RWPE2 (cell line): ENCODE measurements at regions not wholly inside any gene's neighbourhood (a gene's known extent, or its start where the extent isn't known, plus 50 kb on each side); places are given as distances from the start of the nearest gene placed in this dataset.
"Not testable (repeated sequence)": the region's sequence is repeated elsewhere in the genome, so short reads cannot be mapped to it uniquely, and the experiment has no call there.

ENCODE experiments used
- ATAC-seq: fragments of 200-7000 bp; cut with Tn5 transposase; 3 replicates; pipeline ENCODE4 v1.9.1; 2021; ENCODE audit warnings: low read depth
- DNase-seq: peaks from one replicate; pipeline ENCODE4 v3.0.0-alpha.2; 2020; ENCODE audit warnings: low spot score
- H3K27ac ChIP-seq: fragments of 450-650 bp; 2 replicates; pipeline ENCODE4 v1.5.1; 2017; ENCODE audit warnings: mild to moderate bottlenecking; ENCODE audit not compliant: poor library complexity, severe bottlenecking
- H3K27me3 ChIP-seq: fragments of 250-450 bp; sonication (Bioruptor Pico); 2 replicates; pipeline ENCODE4 v1.5.1; 2021; ENCODE audit warnings: mild to moderate bottlenecking, moderate library complexity; ENCODE audit not compliant: insufficient read depth, poor library complexity, severe bottlenecking
- H3K36me3 ChIP-seq: fragments of 250-450 bp; sonication (Bioruptor Pico); 2 replicates; pipeline ENCODE4 v1.5.1; 2020; ENCODE audit warnings: low read depth, mild to moderate bottlenecking, moderate library complexity
- H3K4me1 ChIP-seq: fragments of 250-450 bp; sonication (Bioruptor Pico); 2 replicates; pipeline ENCODE4 v1.5.1; 2021; ENCODE audit warnings: mild to moderate bottlenecking, moderate library complexity; ENCODE audit not compliant: insufficient read depth, poor library complexity, severe bottlenecking
- H3K4me3 ChIP-seq: fragments of 250-450 bp; sonication (Bioruptor Pico); 2 replicates; pipeline ENCODE4 v1.5.1; 2021; ENCODE audit warnings: mild to moderate bottlenecking, moderate library complexity; ENCODE audit not compliant: severe bottlenecking
- H3K9me3 ChIP-seq: fragments of 250-450 bp; sonication (Bioruptor Pico); 2 replicates; pipeline ENCODE4 v1.5.1; 2021; ENCODE audit warnings: mild to moderate bottlenecking, moderate library complexity; ENCODE audit not compliant: severe bottlenecking
- TF ChIP-seq, protein P1 (sequence below): fragments of 450-650 bp; IDR thresholded peaks from one replicate; pipeline ENCODE4 v1.5.1; 2017; ENCODE audit warnings: mild to moderate bottlenecking, moderate library complexity; ENCODE audit not compliant: poor library complexity, severe bottlenecking

DNA sequence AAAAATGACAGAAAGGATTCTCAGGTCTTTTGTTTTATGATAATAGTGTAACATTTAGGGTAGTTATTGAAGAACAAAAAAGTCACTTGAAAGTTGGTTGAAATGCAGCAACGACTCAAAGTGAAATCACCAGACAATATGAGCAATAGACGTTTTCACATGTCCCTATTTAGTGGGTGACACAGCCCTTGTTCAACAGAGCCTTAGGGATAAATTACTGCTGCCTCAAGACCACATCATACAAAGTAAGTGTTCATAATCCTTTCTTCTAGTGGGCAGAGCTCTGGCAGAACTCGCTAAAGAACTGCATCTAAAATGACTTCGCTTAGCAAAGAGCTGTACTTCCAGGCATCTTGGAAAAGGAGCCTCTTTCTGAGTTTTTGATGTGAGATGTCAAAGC lies 128.5 kb upstream of the LMNTD1 start:
- H3K9me3 ChIP-seq, result no peaks in the 10 kb centered on the region
- TF ChIP-seq, protein P1, sequence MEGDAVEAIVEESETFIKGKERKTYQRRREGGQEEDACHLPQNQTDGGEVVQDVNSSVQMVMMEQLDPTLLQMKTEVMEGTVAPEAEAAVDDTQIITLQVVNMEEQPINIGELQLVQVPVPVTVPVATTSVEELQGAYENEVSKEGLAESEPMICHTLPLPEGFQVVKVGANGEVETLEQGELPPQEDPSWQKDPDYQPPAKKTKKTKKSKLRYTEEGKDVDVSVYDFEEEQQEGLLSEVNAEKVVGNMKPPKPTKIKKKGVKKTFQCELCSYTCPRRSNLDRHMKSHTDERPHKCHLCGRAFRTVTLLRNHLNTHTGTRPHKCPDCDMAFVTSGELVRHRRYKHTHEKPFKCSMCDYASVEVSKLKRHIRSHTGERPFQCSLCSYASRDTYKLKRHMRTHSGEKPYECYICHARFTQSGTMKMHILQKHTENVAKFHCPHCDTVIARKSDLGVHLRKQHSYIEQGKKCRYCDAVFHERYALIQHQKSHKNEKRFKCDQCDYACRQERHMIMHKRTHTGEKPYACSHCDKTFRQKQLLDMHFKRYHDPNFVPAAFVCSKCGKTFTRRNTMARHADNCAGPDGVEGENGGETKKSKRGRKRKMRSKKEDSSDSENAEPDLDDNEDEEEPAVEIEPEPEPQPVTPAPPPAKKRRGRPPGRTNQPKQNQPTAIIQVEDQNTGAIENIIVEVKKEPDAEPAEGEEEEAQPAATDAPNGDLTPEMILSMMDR, result no peak
- H3K36me3 ChIP-seq, result no peaks in the 10 kb centered on the region
- no peak for DNase-seq
- no peak overlapping the region for H3K27ac ChIP-seq
- no peaks in the 10 kb centered on the region for H3K27me3 ChIP-seq
- H3K4me3 ChIP-seq, result no peak overlapping the region
- ATAC-seq, result no peak
- H3K4me1 ChIP-seq, result no peaks in the 10 kb centered on the region

DNA sequence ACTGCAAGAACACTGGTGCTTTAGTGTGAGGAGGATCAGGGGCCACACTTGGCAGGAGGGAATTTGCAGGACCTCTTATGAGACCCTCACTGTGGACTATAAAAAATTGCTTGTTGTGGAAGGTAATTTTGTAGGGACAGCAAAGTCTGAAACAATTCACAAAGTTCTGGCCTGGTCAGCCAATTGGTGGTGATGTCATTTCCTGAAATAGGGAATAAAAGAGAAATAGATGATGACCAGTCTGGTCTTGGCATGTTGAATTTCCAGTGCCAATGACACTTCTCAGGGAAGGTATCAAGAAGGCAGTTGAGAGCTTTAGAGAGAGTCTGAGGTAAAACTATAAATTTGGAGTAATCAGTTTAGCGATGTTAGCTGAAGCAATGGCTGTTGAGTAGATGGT lies 129.3 kb upstream of the LMNTD1 start:
- Histone ChIP-seq H3K36me3 (no peaks in the 10 kb centered on the region), H3K4me1 (no peaks in the 10 kb centered on the region), H3K4me3 (no peak overlapping the region), H3K27me3 (no peaks in the 10 kb centered on the region), H3K27ac (no peak overlapping the region), H3K9me3 (no peaks in the 10 kb centered on the region)
- DNase-seq, result no peak
- TF ChIP-seq, protein P1, result no peak
- no peak for ATAC-seq

DNA sequence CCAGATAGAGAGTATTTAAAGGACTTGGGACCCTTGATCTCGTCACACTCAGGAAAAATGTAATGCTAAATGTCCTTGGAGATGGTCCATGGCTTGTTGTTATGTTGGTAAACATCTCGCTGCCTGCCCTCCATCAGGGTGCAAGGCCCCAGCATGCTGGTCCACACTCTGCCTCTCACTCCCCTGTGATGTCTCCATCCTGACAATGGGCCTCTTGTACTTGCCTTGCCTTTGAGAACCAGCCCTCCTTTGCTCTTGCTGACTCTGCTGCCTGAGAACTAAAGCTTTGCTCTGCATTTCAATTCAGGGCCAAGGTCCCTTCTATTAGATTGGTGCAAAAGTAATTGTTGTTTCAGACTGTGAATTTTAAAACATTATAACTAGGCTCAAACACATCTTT lies 131.0 kb upstream of the LMNTD1 start:
- no peaks in the 10 kb centered on the region for H3K4me1 ChIP-seq
- H3K27ac ChIP-seq, result no peak overlapping the region
- no peaks in the 10 kb centered on the region for H3K27me3 ChIP-seq
- no peak overlapping the region for H3K4me3 ChIP-seq
- no peaks in the 10 kb centered on the region for H3K36me3 ChIP-seq
- DNase-seq, result no peak
- TF ChIP-seq, protein P1, result no peak
- H3K9me3 ChIP-seq, result no peaks in the 10 kb centered on the region
- ATAC-seq, result no peak

DNA sequence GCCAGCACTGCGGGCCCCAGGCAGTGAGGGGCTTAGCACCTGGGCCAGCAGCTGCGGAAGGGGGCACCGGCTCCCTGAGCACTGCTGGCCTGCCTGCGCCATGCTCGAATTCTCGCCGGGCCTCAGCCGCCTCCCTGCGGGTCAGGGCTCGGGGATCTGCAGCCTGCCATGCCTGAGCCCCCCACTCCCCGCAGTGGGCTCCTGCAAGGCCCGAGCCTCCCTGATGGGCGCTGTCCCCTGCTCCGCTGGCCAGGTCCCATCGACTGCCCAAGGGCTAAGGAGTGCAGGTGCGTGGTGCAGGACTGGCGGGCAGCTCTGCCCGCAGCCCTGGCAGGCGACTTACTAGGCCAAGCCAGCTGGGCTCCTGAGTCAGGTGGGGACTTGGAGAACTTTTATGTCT lies 133.3 kb upstream of the LMNTD1 start:
- no peaks in the 10 kb centered on the region for H3K4me1 ChIP-seq
- H3K9me3 ChIP-seq, result no peaks in the 10 kb centered on the region
- no peak for DNase-seq
- TF ChIP-seq, protein P1, result no peak
- no peaks in the 10 kb centered on the region for H3K36me3 ChIP-seq
- no peak overlapping the region for H3K27ac ChIP-seq
- H3K4me3 ChIP-seq, result no peak overlapping the region
- no peaks in the 10 kb centered on the region for H3K27me3 ChIP-seq
- ATAC-seq, result no peak

GRCh38 chr12:25687226-25687625 lies 134.1 kb upstream of the LMNTD1 start:
- ATAC-seq (no peak), DNase-seq (no peak)
- H3K36me3 ChIP-seq, result no peaks in the 10 kb centered on the region
- H3K9me3 ChIP-seq, result no peaks in the 10 kb centered on the region
- no peaks in the 10 kb centered on the region for H3K4me1 ChIP-seq
- TF ChIP-seq, protein P1, result no peak
- H3K27me3 ChIP-seq, result no peaks in the 10 kb centered on the region
- H3K27ac ChIP-seq, result no peak overlapping the region
- H3K4me3 ChIP-seq, result no peak overlapping the region

- H3K4me1 ChIP-seq, DNase-seq, ATAC-seq, H3K9me3 ChIP-seq, H3K4me3 ChIP-seq, H3K27ac ChIP-seq, H3K36me3 ChIP-seq, H3K27me3 ChIP-seq: not testable (repeated sequence)
Measured at GRCh38 chr12:25688851-25689250, 135.8 kb upstream of the LMNTD1 start.
